ENCODE measurements at regions not wholly inside any gene's neighbourhood (a gene's known extent, or its start where the extent isn't known, plus 50 kb on each side); places are given as distances from the start of the nearest gene placed in this dataset.

- peak; percentile 52 for DNase-seq (ENCODE audit: low read depth)
- TF ChIP-seq, protein P1, sequence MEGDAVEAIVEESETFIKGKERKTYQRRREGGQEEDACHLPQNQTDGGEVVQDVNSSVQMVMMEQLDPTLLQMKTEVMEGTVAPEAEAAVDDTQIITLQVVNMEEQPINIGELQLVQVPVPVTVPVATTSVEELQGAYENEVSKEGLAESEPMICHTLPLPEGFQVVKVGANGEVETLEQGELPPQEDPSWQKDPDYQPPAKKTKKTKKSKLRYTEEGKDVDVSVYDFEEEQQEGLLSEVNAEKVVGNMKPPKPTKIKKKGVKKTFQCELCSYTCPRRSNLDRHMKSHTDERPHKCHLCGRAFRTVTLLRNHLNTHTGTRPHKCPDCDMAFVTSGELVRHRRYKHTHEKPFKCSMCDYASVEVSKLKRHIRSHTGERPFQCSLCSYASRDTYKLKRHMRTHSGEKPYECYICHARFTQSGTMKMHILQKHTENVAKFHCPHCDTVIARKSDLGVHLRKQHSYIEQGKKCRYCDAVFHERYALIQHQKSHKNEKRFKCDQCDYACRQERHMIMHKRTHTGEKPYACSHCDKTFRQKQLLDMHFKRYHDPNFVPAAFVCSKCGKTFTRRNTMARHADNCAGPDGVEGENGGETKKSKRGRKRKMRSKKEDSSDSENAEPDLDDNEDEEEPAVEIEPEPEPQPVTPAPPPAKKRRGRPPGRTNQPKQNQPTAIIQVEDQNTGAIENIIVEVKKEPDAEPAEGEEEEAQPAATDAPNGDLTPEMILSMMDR (conservative IDR thresholded peaks at IDR 0.05; ENCODE audit: control insufficient read depth, insufficient read depth, low read depth, low read length): no peak
- no peak overlapping the region for H3K4me3 ChIP-seq (ENCODE audit: control insufficient read depth, low read depth, low read length)
Measured at GRCh38 chr6:14747881-14748520, 497.9 kb upstream of the JARID2 start.

GRCh38 chr6:14748679-14749078 lies 497.2 kb upstream of the JARID2 start:
- no peak overlapping the region for H3K4me3 ChIP-seq (ENCODE audit: control insufficient read depth, low read depth, low read length)
- TF ChIP-seq, protein P1 (conservative IDR thresholded peaks at IDR 0.05; ENCODE audit: control insufficient read depth, insufficient read depth, low read depth, low read length): no peak
- peak; percentile 63 for DNase-seq (ENCODE audit: low read depth)

DNA sequence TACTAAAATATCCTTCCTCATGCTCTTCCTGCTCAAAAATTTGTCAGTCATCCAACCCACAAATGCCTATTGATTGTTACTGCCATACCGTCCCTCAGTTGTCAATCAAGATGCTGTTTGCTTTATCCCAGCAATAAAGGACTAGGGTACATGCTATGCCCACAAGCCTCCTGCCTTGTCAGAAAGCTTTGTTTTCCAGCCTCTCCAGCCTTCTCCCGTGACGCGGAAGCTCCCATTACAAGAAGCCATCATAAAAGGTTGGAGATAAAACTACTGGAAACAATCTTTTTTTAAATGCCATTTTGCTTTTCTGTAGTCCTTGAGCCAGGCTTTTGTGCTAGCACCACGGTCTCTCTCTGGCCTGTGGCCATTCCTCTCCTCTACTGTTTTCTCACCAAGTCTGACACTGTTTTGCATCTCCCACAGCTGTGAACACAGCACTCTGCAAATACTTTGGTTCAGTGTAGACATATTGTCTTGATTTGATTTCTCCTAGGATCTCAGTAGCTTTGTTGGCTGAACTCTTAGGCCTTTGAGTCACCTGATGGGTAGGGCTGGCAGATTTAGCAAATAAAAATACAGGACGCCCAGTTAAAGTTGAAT lies 495.7 kb upstream of the JARID2 start:
- no peak overlapping the region for H3K4me3 ChIP-seq (ENCODE audit: control insufficient read depth, low read depth, low read length)
- TF ChIP-seq, protein P1 (conservative IDR thresholded peaks at IDR 0.05; ENCODE audit: control insufficient read depth, insufficient read depth, low read depth, low read length): no peak
- no peak for DNase-seq (ENCODE audit: low read depth)

DNA sequence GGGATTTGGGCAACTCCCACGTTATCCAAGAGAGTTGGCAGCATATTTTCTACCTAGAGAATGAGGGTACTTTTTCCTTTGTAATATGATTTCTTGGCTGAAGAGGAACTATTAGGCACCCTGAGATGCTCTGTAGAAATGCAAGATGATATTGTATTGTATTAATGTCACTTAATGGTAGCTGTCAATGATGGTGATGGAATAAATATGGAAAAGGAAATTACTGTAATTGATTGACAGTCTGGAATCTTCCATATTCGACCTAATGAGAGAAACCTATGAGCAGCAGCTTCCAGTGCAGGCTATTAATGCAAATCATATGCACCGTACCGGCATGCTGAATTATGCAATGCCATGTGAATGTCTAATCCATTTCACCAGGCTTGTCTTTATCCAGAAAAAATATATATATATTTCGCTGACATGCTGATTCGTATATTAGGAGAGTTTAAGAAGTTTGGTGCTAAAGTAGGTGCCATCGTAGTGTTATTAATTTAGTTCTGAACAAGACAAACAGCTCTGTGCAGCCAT lies 494.2 kb upstream of the JARID2 start:
- H3K4me3 ChIP-seq (ENCODE audit: control insufficient read depth, low read depth, low read length): no peak overlapping the region
- TF ChIP-seq, protein P1 (conservative IDR thresholded peaks at IDR 0.05; ENCODE audit: control insufficient read depth, insufficient read depth, low read depth, low read length): no peak
- DNase-seq (ENCODE audit: low read depth): no peak

GRCh38 chr6:14754751-14755513 lies 490.9 kb upstream of the JARID2 start:
- TF ChIP-seq, protein P1 (conservative IDR thresholded peaks at IDR 0.05; ENCODE audit: control insufficient read depth, insufficient read depth, low read depth, low read length): no peak

DNA sequence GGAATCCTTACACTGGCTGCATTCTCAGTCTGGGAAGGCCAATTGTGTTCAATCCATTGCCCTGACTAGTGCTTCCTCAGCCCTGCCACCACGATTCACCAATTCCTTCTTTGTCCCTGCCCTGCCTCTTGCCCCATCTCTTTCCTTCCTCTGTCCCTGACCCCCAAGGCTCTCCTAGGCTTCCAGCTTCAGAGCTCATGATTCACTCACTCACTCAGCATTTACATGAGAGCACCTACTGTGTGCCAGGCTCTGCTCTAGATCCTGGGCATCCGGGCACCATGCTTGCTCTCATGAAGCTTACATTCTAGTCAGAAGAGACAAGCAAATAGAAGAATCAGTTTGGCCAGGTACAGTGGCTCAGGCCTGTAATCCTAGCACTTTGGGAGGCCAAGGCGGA lies 489.5 kb upstream of the JARID2 start:
- H3K4me3 ChIP-seq (ENCODE audit: control insufficient read depth, low read depth, low read length): no peak overlapping the region
- TF ChIP-seq, protein P1 (conservative IDR thresholded peaks at IDR 0.05; ENCODE audit: control insufficient read depth, insufficient read depth, low read depth, low read length): no peak
- DNase-seq (ENCODE audit: low read depth): no peak

More at GRCh38 chr6:14754751-14755513, 490.9 kb upstream of the JARID2 start:
- no peak for DNase-seq (ENCODE audit: low read depth)
- H3K4me3 ChIP-seq (ENCODE audit: control insufficient read depth, low read depth, low read length): no peak overlapping the region

All from fibroblast of mammary gland (primary cell).